Psoas muscle (tissue), 7 donors: ENCODE measurements at regions not wholly inside any gene's neighbourhood (a gene's known extent, or its start where the extent isn't known, plus 50 kb on each side); places are given as distances from the start of the nearest gene placed in this dataset.

Source experiments
- ATAC-seq, 4 donors: fragments of 200-7000 bp; cut with Tn5 transposase; one replicate each; pipeline ENCODE4 v1.9.1; 2020; ENCODE audit warnings: moderate library complexity in 3 of 4, mild to moderate bottlenecking in 2 of 4
- DNase-seq, 2 donors: peaks; one replicate each; pipeline ENCODE4 v3.0.0-alpha.2; 2020
- H3K27ac ChIP-seq: fragments of 200-600 bp; one replicate; pipeline ENCODE4 v1.8.0; 2022
- H3K27me3 ChIP-seq, 3 donors: fragments of 200-600 bp in 1 of 3; one replicate each; pipeline versions ENCODE4 v1.6.1 to v1.8.0; 2013 to 2022; ENCODE audit warnings: low read length in 2 of 3, mild to moderate bottlenecking in 2 of 3, moderate library complexity in 1 of 3; ENCODE audit not compliant: insufficient read depth in 3 of 3
- H3K36me3 ChIP-seq, 2 donors: fragments of 200-600 bp in 1 of 2; one replicate each; pipeline versions ENCODE4 v1.6.1 to v1.8.0; 2013 to 2022; ENCODE audit warnings: low read depth in 1 of 2, mild to moderate bottlenecking in 1 of 2, moderate library complexity in 1 of 2; ENCODE audit not compliant: insufficient read depth in 1 of 2
- H3K4me1 ChIP-seq: fragments of 200-600 bp; one replicate; pipeline ENCODE4 v1.8.0; 2022
- H3K4me3 ChIP-seq: fragments of 200-600 bp; one replicate; pipeline ENCODE4 v1.8.0; 2022; ENCODE audit warnings: mild to moderate bottlenecking
- H3K9me3 ChIP-seq: fragments of 200-600 bp; one replicate; pipeline ENCODE4 v1.8.0; 2022
- CTCF ChIP-seq: fragments of 200-600 bp; IDR thresholded peaks from one replicate; pipeline ENCODE4 v1.8.0; 2022; ENCODE audit warnings: antibody characterized with exemption
- WGBS, 3 donors: extraction: QIAGEN DNeasy Blood & Tissue Kit; methylation state at CpG; one replicate each; pipeline versions ENCODE4 v1.1.6 to v1.1.7; 2013; 5-methylcytosine and 5-hydroxymethylcytosine counted together
- intact Hi-C, 2 donors: fragments of 100-400 bp; cut with DNase I; formaldehyde crosslinking; loops; one replicate each; pipeline versions ENCODE4 v1.11.0 to v1.14.2; 2022
- donor health status: healthy with polysubstance abuse.
- donor health status: DM: no; HTN: no; CAD: no; lungs with moderate emphysema.
- donor health status: Bipolar disorder and iron deficiency.
- donor health status: healthy.
- donor health status: DM: yes; HTN: yes; CAD: no.
- donor health status: DM: no; HTN: no; CAD: no.
- donor health status: DM: yes; HTN: yes; CAD: no.

DNA sequence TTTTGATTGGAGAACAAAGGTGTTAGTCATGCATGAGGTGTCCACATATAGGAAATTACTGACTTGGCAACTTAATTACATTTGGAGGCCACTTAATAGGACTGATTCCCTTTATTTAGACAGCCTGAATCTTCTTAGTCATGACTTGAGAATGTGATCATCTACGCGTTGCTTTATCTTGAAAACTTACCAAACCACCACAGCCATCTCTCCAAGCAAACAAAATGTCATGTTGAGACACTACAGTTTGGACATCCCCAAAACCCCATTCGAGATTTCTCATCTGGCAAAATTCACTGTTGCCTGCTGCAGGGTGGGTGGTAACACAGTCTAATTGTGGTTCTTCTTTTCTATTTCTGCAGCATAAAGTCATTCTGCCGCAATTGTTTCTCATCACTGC, 176.5 kb upstream of the CDH5 start:
- Histone ChIP-seq H3K9me3 (no peaks in the 10 kb centered on the region), H3K27me3 (no peaks in the 10 kb centered on the region), H3K4me1 (no peaks in the 10 kb centered on the region), H3K4me3 (no peak overlapping the region), H3K27ac (no peak overlapping the region), H3K36me3 (no peaks in the 10 kb centered on the region)
- ATAC-seq (no peak), DNase-seq (no peak)
- intact Hi-C loops = no loop called here
- no peak for TF ChIP-seq CTCF
- WGBS, 3 donors = 47 to 83% (median 83%) methylated on average over 4 of the region's 4 CpGs

GRCh38 chr16:66188917-66189725, 177.4 kb upstream of the CDH5 start:
- intact Hi-C loops = no loop called here
- no peak for DNase-seq
- H3K36me3 ChIP-seq = no peaks in the 10 kb centered on the region
- TF ChIP-seq CTCF = no peak
- no peaks in the 10 kb centered on the region for H3K4me1 ChIP-seq
- no peak overlapping the region for H3K27ac ChIP-seq
- WGBS, 3 donors = 71 to 77% (median 77%) methylated on average over 10 of the region's 10 CpGs
- H3K4me3 ChIP-seq = no peak overlapping the region
- ATAC-seq = no peak
- H3K27me3 ChIP-seq = no peaks in the 10 kb centered on the region
- H3K9me3 ChIP-seq = no peaks in the 10 kb centered on the region

DNA sequence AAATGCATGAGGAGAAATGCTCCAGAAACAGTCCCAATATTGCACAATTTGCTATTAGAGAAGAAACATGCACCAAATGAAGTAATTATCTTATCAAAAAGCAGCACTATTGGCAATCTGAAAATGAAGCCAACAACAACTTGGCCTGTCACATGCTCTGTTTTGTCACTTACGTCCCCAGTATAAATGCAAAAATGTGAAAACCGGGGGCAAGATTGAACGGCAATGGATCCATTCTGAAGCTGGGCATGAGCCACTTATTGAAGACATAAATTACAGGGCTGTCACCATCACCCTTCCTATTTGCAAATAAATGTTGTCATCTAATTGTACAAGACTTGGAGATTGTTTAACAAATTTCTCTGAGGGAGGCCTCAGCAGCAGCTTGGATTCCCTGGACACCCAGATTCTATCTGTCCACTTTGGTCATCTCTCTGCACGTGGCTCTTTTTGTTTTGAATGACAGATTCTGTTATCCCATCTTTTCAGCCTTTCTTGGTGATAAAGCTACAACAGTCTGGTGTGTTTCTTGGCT, 180.2 kb upstream of the CDH5 start:
- intact Hi-C loops = no loop called here
- ATAC-seq = no peak
- no peak for DNase-seq
- no peaks in the 10 kb centered on the region for H3K27me3 ChIP-seq
- H3K9me3 ChIP-seq = no peaks in the 10 kb centered on the region
- H3K27ac ChIP-seq = no peak overlapping the region
- no peak for TF ChIP-seq CTCF
- H3K36me3 ChIP-seq = no peaks in the 10 kb centered on the region
- H3K4me1 ChIP-seq = no peaks in the 10 kb centered on the region
- 82 to 93% (median 93%) methylated on average over 4 of the region's 4 CpGs for WGBS, 3 donors
- H3K4me3 ChIP-seq = no peak overlapping the region

DNA sequence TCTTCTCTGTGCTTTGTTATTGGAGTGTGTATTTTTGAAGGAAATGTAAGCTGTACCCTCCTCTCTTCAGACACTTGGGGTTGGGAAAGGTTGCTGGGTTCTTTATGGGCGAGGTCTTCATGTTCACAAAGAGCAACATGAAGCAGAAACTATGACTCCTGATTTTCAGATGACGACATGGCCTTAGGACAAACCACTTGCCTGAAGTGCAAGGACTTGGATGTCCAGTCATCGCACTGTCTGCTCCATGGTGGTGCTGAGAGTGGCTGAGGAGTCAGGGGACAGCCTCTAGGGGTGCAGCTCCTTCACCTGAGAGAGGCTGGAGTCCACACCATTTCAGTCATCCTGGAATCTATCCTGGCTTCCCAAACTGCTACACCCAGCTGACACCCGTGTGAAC, 183.9 kb upstream of the CDH5 start:
- TF ChIP-seq CTCF = no peak
- DNase-seq (no peak), ATAC-seq (no peak)
- H3K9me3 ChIP-seq = peaks cover 3% of the 10 kb centered on the region
- 89 to 94% (median 89%) methylated on average over 4 of the region's 4 CpGs for WGBS, 3 donors
- no peaks in the 10 kb centered on the region for H3K4me1 ChIP-seq
- no peak overlapping the region for H3K4me3 ChIP-seq
- no peaks in the 10 kb centered on the region for H3K27me3 ChIP-seq
- intact Hi-C loops = no loop called here
- no peak overlapping the region for H3K27ac ChIP-seq
- no peaks in the 10 kb centered on the region for H3K36me3 ChIP-seq

GRCh38 chr16:66176731-66177130, 189.8 kb upstream of the CDH5 start:
- H3K27ac ChIP-seq = no peak overlapping the region
- H3K9me3 ChIP-seq = peaks cover 3% of the 10 kb centered on the region
- H3K4me3 ChIP-seq = no peak overlapping the region
- no peaks in the 10 kb centered on the region for H3K4me1 ChIP-seq
- ATAC-seq = no peak
- no peaks in the 10 kb centered on the region for H3K36me3 ChIP-seq
- TF ChIP-seq CTCF = no peak
- WGBS, 3 donors = 94 to 95% (median 94%) methylated on average over 2 of the region's 2 CpGs
- intact Hi-C loops = no loop called here
- no peaks in the 10 kb centered on the region for H3K27me3 ChIP-seq
- DNase-seq = no peak
